ENCODE measurements at regions not wholly inside any gene's neighbourhood (a gene's known extent, or its start where the extent isn't known, plus 50 kb on each side); places are given as distances from the start of the nearest gene placed in this dataset.

- H3K4me3 ChIP-seq = no peak overlapping the region
- DNase-seq = no peak
- TF ChIP-seq EP300 (IDR thresholded peaks at IDR 0.05) (no peak), POLR2AphosphoS5 (IDR thresholded peaks at IDR 0.05) (no peak), POLR2A (IDR thresholded peaks at IDR 0.05) (no peak), CTCF (IDR thresholded peaks at IDR 0.05) (no peak)
- intact Hi-C loops (cut with DNase I; ENCODE audit: low total_unique reads) = no loop called here
- no peak overlapping the region for H3K27ac ChIP-seq
- peaks cover 0 to 10% (median 9%) of the 10 kb centered on the region in 4 donors for H3K4me1 ChIP-seq
- H3K9me3 ChIP-seq = peaks cover 0 to 18% (median 0%) of the 10 kb centered on the region in 4 donors
- H3K36me3 ChIP-seq = no peaks in the 10 kb centered on the region
- no peaks in the 10 kb centered on the region for H3K27me3 ChIP-seq
Observed at GRCh38 chr1:222068937-222069336, 327.0 kb upstream of the DUSP10 start.

GRCh38 chr1:222068101-222068500 is 326.2 kb upstream of the DUSP10 start:
- Histone ChIP-seq H3K27me3 (no peaks in the 10 kb centered on the region), H3K4me3 (no peak overlapping the region), H3K9me3 (peaks cover 0 to 22% (median 0%) of the 10 kb centered on the region in 4 donors), H3K27ac (no peak overlapping the region), H3K36me3 (no peaks in the 10 kb centered on the region), H3K4me1 (peaks cover 0 to 10% (median 9%) of the 10 kb centered on the region in 4 donors)
- no peak for DNase-seq
- no peak for TF ChIP-seq EP300 (IDR thresholded peaks at IDR 0.05)
- no peak for TF ChIP-seq CTCF (IDR thresholded peaks at IDR 0.05)
- 87 to 95% (median 90%) methylated on average over 6 of the region's 6 CpGs for WGBS, 5 donors
- intact Hi-C loops (cut with DNase I; ENCODE audit: low total_unique reads) = no loop called here

- TF ChIP-seq POLR2A (IDR thresholded peaks at IDR 0.05) (no peak), POLR2AphosphoS5 (IDR thresholded peaks at IDR 0.05) (no peak), EP300 (IDR thresholded peaks at IDR 0.05) (no peak), CTCF (IDR thresholded peaks at IDR 0.05) (no peak)
- Histone ChIP-seq H3K9me3 (peaks cover 0 to 22% (median 0%) of the 10 kb centered on the region in 4 donors), H3K4me1 (peaks cover 0 to 6% (median 4%) of the 10 kb centered on the region in 4 donors), H3K4me3 (no peak overlapping the region), H3K36me3 (no peaks in the 10 kb centered on the region), H3K27ac (no peak overlapping the region), H3K27me3 (no peaks in the 10 kb centered on the region)
- 40 to 56% (median 50%) methylated on average over 1 of the region's 1 CpG for WGBS, 5 donors
- intact Hi-C loops (cut with DNase I; ENCODE audit: low total_unique reads) = no loop called here
- no peak for DNase-seq
Observed at GRCh38 chr1:222066539-222066938, 324.6 kb upstream of the DUSP10 start.

- no peak for TF ChIP-seq POLR2AphosphoS5 (IDR thresholded peaks at IDR 0.05)
- no peak for TF ChIP-seq CTCF (IDR thresholded peaks at IDR 0.05)
- no peak for TF ChIP-seq POLR2A (IDR thresholded peaks at IDR 0.05)
- no peak for TF ChIP-seq EP300 (IDR thresholded peaks at IDR 0.05)
- H3K27ac ChIP-seq = no peak overlapping the region
- H3K4me3 ChIP-seq = no peak overlapping the region
- no peaks in the 10 kb centered on the region for H3K27me3 ChIP-seq
- no peaks in the 10 kb centered on the region for H3K36me3 ChIP-seq
- H3K9me3 ChIP-seq = peaks cover 0 to 22% (median 0%) of the 10 kb centered on the region in 4 donors
- intact Hi-C loops (cut with DNase I; ENCODE audit: low total_unique reads) = no loop called here
- no peaks in the 10 kb centered on the region for H3K4me1 ChIP-seq
- WGBS, 5 donors = 94 to 98% (median 96%) methylated on average over 3 of the region's 3 CpGs
- DNase-seq = no peak
Observed at GRCh38 chr1:222065234-222065633, 323.3 kb upstream of the DUSP10 start.

Measured in stomach (tissue), 8 donors.